ENCODE measurements at regions not wholly inside any gene's neighbourhood (a gene's known extent, or its start where the extent isn't known, plus 50 kb on each side); places are given as distances from the start of the nearest gene placed in this dataset.

GRCh38 chr15:27601239-27601960, 497.7 kb downstream of the OCA2 start:
- no peak overlapping the region for H2AFZ ChIP-seq (ENCODE audit: low read length)
- TF ChIP-seq CTCF (conservative IDR thresholded peaks at IDR 0.05), result no peak
- DNase-seq, result no peak
- no peak overlapping the region for H3K14ac ChIP-seq (ENCODE audit: insufficient read depth, low read length)
- no peak overlapping the region for H2BK120ac ChIP-seq (ENCODE audit: low read depth, low read length, poor library complexity, severe bottlenecking)
- no peaks in the 10 kb centered on the region for H3K27me3 ChIP-seq (ENCODE audit: insufficient read depth, low read length)
- no peak overlapping the region for H3K4me2 ChIP-seq (ENCODE audit: insufficient read depth, insufficient read length, low read length)
- H3K9me3 ChIP-seq (ENCODE audit: control insufficient read depth, low read depth, low read length), result no peaks in the 10 kb centered on the region
- peak overlapping the region in 1 of 3 experiments; percentile 57; a peak in 1 of 7 replicates for H3K27ac Mint-ChIP-seq
- H3K79me2 ChIP-seq (ENCODE audit: insufficient read depth, low read length), result no peaks in the 10 kb centered on the region
- H4K5ac ChIP-seq (ENCODE audit: insufficient read length, low read depth, low read length), result no peak overlapping the region
- peaks cover 16 to 17% of the 10 kb centered on the region in 2 experiments for H3K4me1 Mint-ChIP-seq
- H3K27me3 Mint-ChIP-seq (ENCODE audit: low read depth), result no peaks in the 10 kb centered on the region; the same call in none of the 2 replicates
- H3K4ac ChIP-seq (ENCODE audit: low read depth, low read length), result no peak overlapping the region
- H2BK20ac ChIP-seq (ENCODE audit: low read depth, low read length, poor library complexity, severe bottlenecking), result no peak overlapping the region
- H4K91ac ChIP-seq (ENCODE audit: insufficient read length, low read depth, low read length), result no peak overlapping the region
- no peak overlapping the region for H2BK12ac ChIP-seq (ENCODE audit: insufficient read length, low read depth, low read length)
- H3K4me3 Mint-ChIP-seq, result no peak overlapping the region
- no peaks in the 10 kb centered on the region for H3K79me1 ChIP-seq (ENCODE audit: insufficient read depth, low read depth, low read length, poor library complexity, severe bottlenecking)
- no peaks in the 10 kb centered on the region for H3K23me2 ChIP-seq (ENCODE audit: insufficient read length, low read depth, low read length, poor library complexity, severe bottlenecking)
- no peak overlapping the region for H2BK15ac ChIP-seq (ENCODE audit: low read depth, low read length)
- H3K9ac ChIP-seq (ENCODE audit: extremely low read depth, insufficient read length, low read length), result no peak overlapping the region
- H3K4me1 ChIP-seq (ENCODE audit: insufficient read depth, low read length), result peaks cover 3% of the 10 kb centered on the region; the same call in 1 of the 2 replicates
- peaks cover 9 to 17% of the 10 kb centered on the region in 2 experiments; a peak in 4 of 5 replicates for H3K9me3 Mint-ChIP-seq
- H4K20me1 ChIP-seq (ENCODE audit: control insufficient read depth, insufficient read depth, insufficient read length), result no peaks in the 10 kb centered on the region
- no peak overlapping the region for H3K18ac ChIP-seq (ENCODE audit: insufficient read length, low read depth, low read length)
- no peak overlapping the region for H2BK5ac ChIP-seq (ENCODE audit: insufficient read length, low read length)
- H3T11ph ChIP-seq (ENCODE audit: low read length), result no peak overlapping the region
- no peak overlapping the region for H2AK5ac ChIP-seq (ENCODE audit: insufficient read length, low read length)
- no peak overlapping the region for H3K27ac ChIP-seq (ENCODE audit: insufficient read length, low read depth, low read length)
- H3K56ac ChIP-seq (ENCODE audit: insufficient read length, low read depth, low read length), result no peak overlapping the region
- no peak overlapping the region for H4K8ac ChIP-seq (replicated peaks; ENCODE audit: insufficient read length, low read depth, low read length)
- no CpG with 5 or more reads among the region's 12 CpGs for WGBS (ENCODE audit: extremely low coverage, insufficient read length, low lambda C conversion rate)
- H3K36me3 Mint-ChIP-seq (ENCODE audit: insufficient read depth in 1 of 3, low read depth in 3 of 3), result peaks cover 4 to 22% (median 5%) of the 10 kb centered on the region in 3 experiments; a peak in 4 of 7 replicates
- no peak overlapping the region for H3K23ac ChIP-seq (ENCODE audit: insufficient read length, low read depth, low read length)
